ENCODE measurements at regions not wholly inside any gene's neighbourhood (a gene's known extent, or its start where the extent isn't known, plus 50 kb on each side); places are given as distances from the start of the nearest gene placed in this dataset.

DNA sequence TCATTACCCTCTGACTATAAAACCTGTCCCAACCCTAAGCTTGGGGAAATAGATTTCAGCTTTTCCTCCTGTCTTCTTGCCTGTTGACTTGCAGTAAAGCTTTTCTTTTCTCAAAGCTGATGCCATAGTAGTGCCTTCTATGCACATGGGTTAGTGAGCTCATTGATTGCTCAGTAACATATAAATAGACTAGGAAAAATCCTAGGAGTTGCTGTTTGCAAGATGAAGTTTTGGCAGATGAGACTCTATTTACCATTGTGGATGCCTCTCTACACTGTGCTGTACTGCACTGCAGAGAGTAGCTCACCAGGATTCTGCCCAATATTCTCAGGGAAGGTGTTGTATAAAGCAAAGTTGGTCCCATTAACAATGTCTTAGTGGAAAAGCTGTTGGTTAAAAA lies 262.7 kb upstream of the CD180 start:
- TF ChIP-seq FOXP2 (optimal IDR thresholded peaks at IDR 0.05; ENCODE audit: borderline replicate concordance, extremely low read depth, extremely low read length, insufficient read depth) (no peak), POLR2AphosphoS5 (IDR thresholded peaks at IDR 0.05; ENCODE audit: low read depth, low read length) (no peak), TAF1 (IDR thresholded peaks at IDR 0.05; ENCODE audit: borderline replicate concordance, insufficient read depth, low read length) (no peak), SIN3A (IDR thresholded peaks at IDR 0.05; ENCODE audit: borderline replicate concordance, insufficient read depth, low read length) (no peak)
- TF ChIP-seq, protein P1, sequence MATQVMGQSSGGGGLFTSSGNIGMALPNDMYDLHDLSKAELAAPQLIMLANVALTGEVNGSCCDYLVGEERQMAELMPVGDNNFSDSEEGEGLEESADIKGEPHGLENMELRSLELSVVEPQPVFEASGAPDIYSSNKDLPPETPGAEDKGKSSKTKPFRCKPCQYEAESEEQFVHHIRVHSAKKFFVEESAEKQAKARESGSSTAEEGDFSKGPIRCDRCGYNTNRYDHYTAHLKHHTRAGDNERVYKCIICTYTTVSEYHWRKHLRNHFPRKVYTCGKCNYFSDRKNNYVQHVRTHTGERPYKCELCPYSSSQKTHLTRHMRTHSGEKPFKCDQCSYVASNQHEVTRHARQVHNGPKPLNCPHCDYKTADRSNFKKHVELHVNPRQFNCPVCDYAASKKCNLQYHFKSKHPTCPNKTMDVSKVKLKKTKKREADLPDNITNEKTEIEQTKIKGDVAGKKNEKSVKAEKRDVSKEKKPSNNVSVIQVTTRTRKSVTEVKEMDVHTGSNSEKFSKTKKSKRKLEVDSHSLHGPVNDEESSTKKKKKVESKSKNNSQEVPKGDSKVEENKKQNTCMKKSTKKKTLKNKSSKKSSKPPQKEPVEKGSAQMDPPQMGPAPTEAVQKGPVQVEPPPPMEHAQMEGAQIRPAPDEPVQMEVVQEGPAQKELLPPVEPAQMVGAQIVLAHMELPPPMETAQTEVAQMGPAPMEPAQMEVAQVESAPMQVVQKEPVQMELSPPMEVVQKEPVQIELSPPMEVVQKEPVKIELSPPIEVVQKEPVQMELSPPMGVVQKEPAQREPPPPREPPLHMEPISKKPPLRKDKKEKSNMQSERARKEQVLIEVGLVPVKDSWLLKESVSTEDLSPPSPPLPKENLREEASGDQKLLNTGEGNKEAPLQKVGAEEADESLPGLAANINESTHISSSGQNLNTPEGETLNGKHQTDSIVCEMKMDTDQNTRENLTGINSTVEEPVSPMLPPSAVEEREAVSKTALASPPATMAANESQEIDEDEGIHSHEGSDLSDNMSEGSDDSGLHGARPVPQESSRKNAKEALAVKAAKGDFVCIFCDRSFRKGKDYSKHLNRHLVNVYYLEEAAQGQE (IDR thresholded peaks at IDR 0.05; ENCODE audit: insufficient read depth in 1 of 2, low read depth in 2 of 2, low read length in 2 of 2) = no peak

DNA sequence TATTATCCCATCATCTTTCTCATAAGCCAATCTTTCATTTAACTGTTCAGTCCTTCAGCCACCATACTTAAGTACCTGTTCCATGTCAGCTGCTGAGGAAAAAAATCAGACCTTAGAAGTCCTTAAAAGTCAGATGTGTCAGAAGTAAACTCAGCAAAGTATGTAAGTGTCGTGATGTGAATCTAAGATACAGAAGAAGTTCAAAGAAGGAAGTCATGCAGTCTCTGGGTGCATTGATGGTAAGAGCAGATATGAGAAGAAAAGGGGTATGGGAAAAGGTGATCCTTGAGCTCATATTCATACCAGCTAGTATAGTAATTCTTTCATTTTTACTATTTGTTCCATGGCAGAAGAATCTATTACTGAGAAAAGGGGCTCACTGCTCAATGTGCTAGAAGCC lies 259.4 kb upstream of the CD180 start:
- no peak for TF ChIP-seq SIN3A (IDR thresholded peaks at IDR 0.05; ENCODE audit: borderline replicate concordance, insufficient read depth, low read length)
- no peak for TF ChIP-seq TAF1 (IDR thresholded peaks at IDR 0.05; ENCODE audit: borderline replicate concordance, insufficient read depth, low read length)
- no peak for TF ChIP-seq FOXP2 (optimal IDR thresholded peaks at IDR 0.05; ENCODE audit: borderline replicate concordance, extremely low read depth, extremely low read length, insufficient read depth)
- TF ChIP-seq, protein P1 (IDR thresholded peaks at IDR 0.05; ENCODE audit: insufficient read depth in 1 of 2, low read depth in 2 of 2, low read length in 2 of 2) = no peak
- no peak for TF ChIP-seq POLR2AphosphoS5 (IDR thresholded peaks at IDR 0.05; ENCODE audit: low read depth, low read length)

DNA sequence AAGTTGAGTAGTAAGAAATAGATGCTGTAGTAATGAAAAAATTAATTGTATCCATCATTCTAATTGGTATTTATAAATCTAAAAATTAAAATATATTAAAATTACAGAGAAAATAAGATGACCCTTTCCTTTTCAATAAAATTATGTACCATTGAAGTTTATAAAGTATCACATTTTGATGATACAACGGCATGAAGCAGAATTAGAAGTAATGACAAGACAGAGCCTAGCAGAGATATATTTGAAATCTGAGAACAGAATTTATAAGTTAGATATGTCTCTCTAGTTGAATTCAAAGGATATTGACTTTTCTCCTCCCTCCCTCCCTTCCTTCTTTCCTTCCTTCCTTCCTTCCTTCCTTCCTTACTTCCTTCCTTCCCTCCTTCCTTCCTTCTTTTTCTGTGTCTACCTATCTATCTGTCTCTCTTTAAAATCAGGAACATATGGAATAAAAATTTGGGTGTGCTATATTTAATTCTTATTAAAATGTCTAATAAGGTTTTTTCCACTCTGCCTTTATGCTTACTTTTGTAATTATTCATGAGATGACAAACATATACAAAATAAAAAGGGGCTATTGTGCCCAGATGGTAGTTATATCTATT lies 258.5 kb upstream of the CD180 start:
- no peak for TF ChIP-seq POLR2AphosphoS5 (IDR thresholded peaks at IDR 0.05; ENCODE audit: low read depth, low read length)
- no peak for TF ChIP-seq SIN3A (IDR thresholded peaks at IDR 0.05; ENCODE audit: borderline replicate concordance, insufficient read depth, low read length)
- TF ChIP-seq FOXP2 (optimal IDR thresholded peaks at IDR 0.05; ENCODE audit: borderline replicate concordance, extremely low read depth, extremely low read length, insufficient read depth) = no peak
- TF ChIP-seq, protein P1 (IDR thresholded peaks at IDR 0.05; ENCODE audit: insufficient read depth in 1 of 2, low read depth in 2 of 2, low read length in 2 of 2) = no peak
- TF ChIP-seq TAF1 (IDR thresholded peaks at IDR 0.05; ENCODE audit: borderline replicate concordance, insufficient read depth, low read length) = no peak

DNA sequence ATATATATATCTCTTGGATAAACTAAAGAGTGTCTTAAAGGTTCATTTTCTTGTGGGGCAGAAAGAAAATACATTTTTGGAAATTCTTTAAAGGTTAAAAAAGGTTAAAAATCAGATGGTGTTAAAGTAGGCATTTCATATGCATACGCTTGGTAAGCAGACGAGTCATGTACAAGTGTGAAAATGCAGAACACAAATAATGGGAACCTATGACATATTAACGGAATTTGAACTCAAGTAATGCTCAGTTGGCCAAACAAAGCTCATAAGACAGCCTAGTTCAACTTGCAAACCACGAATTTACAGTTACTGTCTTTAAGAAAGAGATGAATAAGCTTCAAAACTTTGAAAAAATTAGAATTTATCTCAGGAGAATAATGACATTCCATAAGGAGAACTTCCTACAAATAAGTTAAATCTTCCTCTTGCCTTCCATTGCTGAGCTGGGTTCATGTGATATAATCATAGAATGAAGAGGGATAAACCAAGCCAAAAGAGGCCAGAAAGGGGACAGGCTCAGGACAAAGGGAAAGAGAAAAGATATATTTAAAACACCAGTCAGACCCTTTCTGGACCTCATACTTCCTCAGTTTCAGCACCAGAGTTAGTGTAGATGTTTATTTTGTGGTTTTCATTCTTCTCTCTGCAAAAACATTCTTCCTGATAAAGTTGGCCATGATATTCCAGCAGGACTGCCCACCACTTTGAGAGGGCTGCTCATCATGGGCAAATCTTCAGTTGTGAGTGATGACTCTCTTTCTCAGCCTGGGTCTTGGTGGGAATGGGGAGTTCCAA lies 256.7 kb upstream of the CD180 start:
- TF ChIP-seq, protein P1 (IDR thresholded peaks at IDR 0.05; ENCODE audit: insufficient read depth in 1 of 2, low read depth in 2 of 2, low read length in 2 of 2) = no peak
- TF ChIP-seq FOXP2 (optimal IDR thresholded peaks at IDR 0.05; ENCODE audit: borderline replicate concordance, extremely low read depth, extremely low read length, insufficient read depth) = no peak
- TF ChIP-seq POLR2AphosphoS5 (IDR thresholded peaks at IDR 0.05; ENCODE audit: low read depth, low read length) = no peak
- TF ChIP-seq SIN3A (IDR thresholded peaks at IDR 0.05; ENCODE audit: borderline replicate concordance, insufficient read depth, low read length) = no peak
- TF ChIP-seq TAF1 (IDR thresholded peaks at IDR 0.05; ENCODE audit: borderline replicate concordance, insufficient read depth, low read length) = no peak

Measured in PFSK-1 (cell line).